A549 (cell line): ENCODE measurements at regions not wholly inside any gene's neighbourhood (a gene's known extent, or its start where the extent isn't known, plus 50 kb on each side); places are given as distances from the start of the nearest gene placed in this dataset.

Experiments
- ATAC-seq, 2 experiments: fragments of 200-7000 bp in 1 of 2; fragments of >200 bp in 1 of 2; cut with Nextera tagmentation in 1 of 2; cut with Tn5 transposase in 1 of 2; 3 replicates each; pipeline versions ENCODE4 v1.8.0 to v1.9.1; 2018 to 2020; ENCODE audit warnings: mild to moderate bottlenecking in 1 of 2, moderate library complexity in 1 of 2
- CTCF ChIA-PET: fragments of 300-600 bp; sonication (Branson Sonifier 250); formaldehyde crosslinking; extraction: SDS; loops from one replicate; lab custom pipeline; 2021; ENCODE audit warnings: antibody characterized with exemption, inconsistent platforms; lab: Yijun Ruan, JAX
- POLR2A ChIA-PET: fragments of 350-600 bp; formaldehyde crosslinking; extraction: SDS; loops from one replicate; lab custom pipeline; 2021; ENCODE audit warnings: antibody characterized with exemption, inconsistent platforms; lab: Yijun Ruan, JAX
- DNase-seq, 2 experiments: peaks; one replicate each; pipeline versions ENCODE4 v3.0.0 to v3.0.0-alpha.2; 2011 to 2016; ENCODE audit warnings: low read depth in 1 of 2, low spot score in 1 of 2
- FAIRE-seq: peaks from 2 replicates; lab custom pipeline; 2011; peaks lifted over from hg19 to GRCh38; lab: Jason Lieb, UNC
- H3K27ac ChIP-seq, 2 experiments: fragments of >200 bp; sonication (Bioruptor Twin); formaldehyde crosslinking; 3 replicates each; pipeline ENCODE4 v1.5.1; 2016 to 2017
- H3K4me1 ChIP-seq: fragments of >200 bp; sonication (Bioruptor Twin); formaldehyde crosslinking; 3 replicates; pipeline ENCODE4 v1.6.1; 2016
- H3K4me2 ChIP-seq: fragments of >200 bp; sonication (Bioruptor Twin); formaldehyde crosslinking; 3 replicates; pipeline ENCODE4 v1.6.1; 2016
- H3K4me3 ChIP-seq: fragments of >200 bp; sonication (Bioruptor Twin); formaldehyde crosslinking; 3 replicates; pipeline ENCODE4 v1.5.1; 2016
- H3K9me3 ChIP-seq: fragments of >200 bp; sonication (Bioruptor Twin); formaldehyde crosslinking; 3 replicates; pipeline ENCODE4 v1.6.1; 2016
- CBX8 ChIP-seq: fragments of 200-600 bp; sonication (generic); IDR thresholded peaks from 2 replicates; pipeline ENCODE4 v1.6.1; 2016
- CEBPB ChIP-seq, 2 experiments: fragments of >200 bp in 1 of 2; sonication (Bioruptor Twin) in 1 of 2; formaldehyde crosslinking in 1 of 2; IDR thresholded peaks; 2 replicates each; pipeline ENCODE4 v1.6.1; 2012 to 2016
- ELK1 ChIP-seq: fragments of 150-350 bp; IDR thresholded peaks from 2 replicates; pipeline ENCODE4 v1.6.1; 2014; ENCODE audit warnings: low read depth, mild to moderate bottlenecking, low read length
- EP300 ChIP-seq, 2 experiments: fragments of >200 bp; sonication (Bioruptor Twin); formaldehyde crosslinking; IDR thresholded peaks; 2 replicates in 1 of 2; 3 replicates in 1 of 2; pipeline ENCODE4 v1.6.1; 2016 to 2017
- FOXS1 ChIP-seq: fragments of 250-450 bp; sonication (Bioruptor Pico); IDR thresholded peaks from 2 replicates; pipeline ENCODE4 v1.5.0; 2020; ENCODE audit warnings: mild to moderate bottlenecking, moderate library complexity
- HDAC2 ChIP-seq: fragments of 200-600 bp; sonication (generic); IDR thresholded peaks from 2 replicates; pipeline ENCODE4 v1.6.1; 2016
- HEYL ChIP-seq: fragments of 250-450 bp; sonication (Bioruptor Pico); IDR thresholded peaks from 2 replicates; pipeline ENCODE4 v1.8.0; 2021; ENCODE audit warnings: mild to moderate bottlenecking, moderate library complexity
- HOXB13 ChIP-seq: fragments of 250-450 bp; sonication (Bioruptor Pico); IDR thresholded peaks from 2 replicates; pipeline ENCODE4 v1.5.0; 2020; ENCODE audit warnings: low read depth, mild to moderate bottlenecking, moderate library complexity
- JUN ChIP-seq, 2 experiments: fragments of >200 bp; sonication (Bioruptor Twin); formaldehyde crosslinking; IDR thresholded peaks; 2 replicates in 1 of 2; 3 replicates in 1 of 2; pipeline ENCODE4 v1.6.1; 2016 to 2017
- KDM1A ChIP-seq: fragments of 200-600 bp; sonication (generic); IDR thresholded peaks from 2 replicates; pipeline ENCODE4 v1.6.1; 2016; ENCODE audit warnings: low read depth, mild to moderate bottlenecking
- MAFK ChIP-seq: fragments of 450-650 bp; IDR thresholded peaks from 2 replicates; pipeline ENCODE4 v1.6.1; 2014; ENCODE audit not compliant: partially characterized antibody
- MAZ ChIP-seq: fragments of 150-350 bp; IDR thresholded peaks from 2 replicates; pipeline ENCODE4 v1.6.1; 2014; ENCODE audit warnings: antibody characterized with exemption, low read depth, low read length, borderline replicate concordance
- NR3C1 ChIP-seq: fragments of >200 bp; sonication (Bioruptor Twin); formaldehyde crosslinking; IDR thresholded peaks from 3 replicates; pipeline ENCODE4 v1.6.1; 2017
- PBX3 ChIP-seq: IDR thresholded peaks from 2 replicates; pipeline ENCODE4 v1.6.1; 2012
- RCOR1 ChIP-seq: fragments of 150-350 bp; IDR thresholded peaks from 2 replicates; pipeline ENCODE4 v1.6.1; 2014; ENCODE audit warnings: antibody characterized with exemption, low read length, low read depth
- REST ChIP-seq: fragments of 200-600 bp; sonication (generic); IDR thresholded peaks from 2 replicates; pipeline ENCODE4 v1.6.1; 2016; ENCODE audit warnings: antibody characterized with exemption, mild to moderate bottlenecking, moderate library complexity
- RFX5 ChIP-seq: fragments of 450-650 bp; IDR thresholded peaks from 2 replicates; pipeline ENCODE4 v1.7.1; 2014; ENCODE audit warnings: antibody characterized with exemption, mild to moderate bottlenecking, moderate library complexity
- SMC3 ChIP-seq: fragments of >200 bp; sonication (Bioruptor Twin); formaldehyde crosslinking; IDR thresholded peaks from 3 replicates; pipeline ENCODE4 v1.6.1; 2018; ENCODE audit warnings: inconsistent platforms
- TFCP2L1 ChIP-seq: fragments of 250-450 bp; sonication (Bioruptor Pico); IDR thresholded peaks from 2 replicates; pipeline ENCODE4 v1.5.0; 2021; ENCODE audit warnings: mild to moderate bottlenecking
- ZSCAN20 ChIP-seq: fragments of 250-450 bp; sonication (Bioruptor Pico); IDR thresholded peaks from 2 replicates; pipeline ENCODE4 v1.8.0; 2022; ENCODE audit warnings: mild to moderate bottlenecking, moderate library complexity
- WGBS: methylation state at CpG from one replicate; pipeline ENCODE4 v1.1.6; 2017; ENCODE audit errors: missing lambda C conversion rate; 5-methylcytosine and 5-hydroxymethylcytosine counted together

- Histone ChIP-seq H3K4me1 (no peaks in the 10 kb centered on the region), H3K27ac (no peak overlapping the region), H3K4me2 (no peak overlapping the region), H3K9me3 (no peaks in the 10 kb centered on the region), H3K4me3 (no peak overlapping the region)
- DNase-seq (no peak), ATAC-seq (no peak), FAIRE-seq (no peak)
- WGBS, result 2% methylated on average over 1 of the region's 1 CpG
- CTCF ChIA-PET, result no interaction called here
- TF ChIP-seq FOXS1 (CRISPR knock-in tag) (no peak), REST (no peak), TFCP2L1 (CRISPR knock-in tag) (no peak), EP300 (IDR thresholded peaks at IDR 0.05) (no peak), HOXB13 (CRISPR knock-in tag) (no peak), MAZ (no peak), HDAC2 (no peak), KDM1A (no peak)
- POLR2A ChIA-PET, result no interaction called here
These were observed 528.2 kb downstream of the RPS29 start for GRCh38 chr14:49057838-49058510.

GRCh38 chr14:49056021-49056420, 530.2 kb downstream of the RPS29 start:
- DNase-seq (no peak), ATAC-seq (no peak), FAIRE-seq (no peak)
- H3K9me3 ChIP-seq, result no peaks in the 10 kb centered on the region
- no peak overlapping the region for H3K27ac ChIP-seq
- 6% methylated on average over 1 of the region's 1 CpG for WGBS
- ChIA-PET POLR2A (no interaction called here), CTCF (no interaction called here)
- H3K4me3 ChIP-seq, result no peak overlapping the region
- H3K4me1 ChIP-seq, result no peaks in the 10 kb centered on the region
- no peak for TF ChIP-seq REST
- H3K4me2 ChIP-seq, result no peak overlapping the region

GRCh38 chr14:49052521-49052920, 533.7 kb downstream of the RPS29 start:
- Histone ChIP-seq H3K4me2 (no peak overlapping the region), H3K4me3 (no peak overlapping the region), H3K9me3 (no peaks in the 10 kb centered on the region), H3K27ac (no peak overlapping the region), H3K4me1 (no peaks in the 10 kb centered on the region)
- POLR2A ChIA-PET, result no interaction called here
- FAIRE-seq (no peak), DNase-seq (no peak), ATAC-seq (no peak)
- WGBS, result 9% methylated on average over 2 of the region's 2 CpGs
- CTCF ChIA-PET, result no interaction called here
- TF ChIP-seq NR3C1, result no peak
- no peak for TF ChIP-seq CEBPB (IDR thresholded peaks at IDR 0.05)
- no peak for TF ChIP-seq CBX8
- TF ChIP-seq ZSCAN20, result no peak
- TF ChIP-seq PBX3, result no peak
- TF ChIP-seq HEYL (CRISPR knock-in tag), result no peak
- TF ChIP-seq FOXS1 (CRISPR knock-in tag), result no peak
- no peak for TF ChIP-seq REST
- TF ChIP-seq SMC3, result no peak
- TF ChIP-seq ELK1, result no peak
- TF ChIP-seq HDAC2, result no peak
- no peak for TF ChIP-seq RFX5
- no peak for TF ChIP-seq RCOR1
- no peak for TF ChIP-seq MAFK
- TF ChIP-seq JUN (IDR thresholded peaks at IDR 0.05), result no peak
